ENCODE measurements at regions not wholly inside any gene's neighbourhood (a gene's known extent, or its start where the extent isn't known, plus 50 kb on each side); places are given as distances from the start of the nearest gene placed in this dataset.

DNA sequence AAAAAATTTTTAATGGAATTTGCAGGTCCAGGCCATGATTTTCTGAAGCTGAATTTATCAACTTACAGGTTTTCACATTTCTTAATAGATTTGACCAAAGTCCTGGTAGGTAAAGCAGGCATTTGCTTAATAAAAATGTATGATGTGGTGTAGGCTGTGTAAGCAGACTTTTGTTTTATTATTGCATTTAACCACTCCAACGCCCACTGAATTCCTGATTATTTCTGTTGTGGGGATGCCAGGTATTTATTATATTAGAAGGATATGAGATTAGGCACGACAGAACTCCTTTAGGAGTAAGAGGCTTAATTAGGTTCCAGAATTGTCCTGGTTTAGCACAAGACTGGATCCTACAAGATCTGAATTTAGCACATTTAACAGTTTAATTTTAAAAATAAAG is 111.1 kb downstream of the ADCYAP1 start:
- H4K91ac ChIP-seq (ENCODE audit: low read depth, low read length): no peak overlapping the region
- H3K79me2 ChIP-seq (ENCODE audit: control insufficient read depth, insufficient read depth, low read length, poor library complexity): peaks cover 2% of the 10 kb centered on the region
- H2BK5ac ChIP-seq (ENCODE audit: low read depth, low read length, poor library complexity): no peak overlapping the region
- H3K4me3 ChIP-seq (ENCODE audit: low read depth, low read length): no peak overlapping the region
- H2BK120ac ChIP-seq (ENCODE audit: insufficient read depth, low read length, poor library complexity): no peak overlapping the region
- peak overlapping the region; percentile 70 for H3K27ac ChIP-seq (ENCODE audit: low read depth, low read length)
- H2AK5ac ChIP-seq (ENCODE audit: low read length): no peak overlapping the region
- no peak overlapping the region for H3K14ac ChIP-seq (ENCODE audit: low read length)
- no peak overlapping the region for H2BK12ac ChIP-seq (ENCODE audit: low read length)
- no peak for DNase-seq
- peaks cover 17% of the 10 kb centered on the region for H3K79me1 ChIP-seq (ENCODE audit: low read length)
- no CpG with 5 or more reads among the region's 2 CpGs for WGBS (ENCODE audit: extremely low coverage, insufficient coverage, insufficient read length)
- H2AFZ ChIP-seq (ENCODE audit: insufficient read depth, low read length, poor library complexity): no peak overlapping the region
- H3K18ac ChIP-seq (ENCODE audit: low read length): no peak overlapping the region
- H3K27me3 ChIP-seq (ENCODE audit: insufficient read depth, low read length): no peaks in the 10 kb centered on the region
- H4K8ac ChIP-seq (ENCODE audit: low read depth, low read length): no peak overlapping the region
- H3K4me2 ChIP-seq (ENCODE audit: low read length): no peak overlapping the region
- H3K9me3 ChIP-seq (ENCODE audit: insufficient read depth, low read depth, low read length): no peaks in the 10 kb centered on the region
- no peak overlapping the region for H3K4ac ChIP-seq (ENCODE audit: low read depth, low read length)
- peaks cover 13 to 22% of the 10 kb centered on the region in 2 experiments for H3K4me1 ChIP-seq (ENCODE audit: control insufficient read depth in 1 of 2, insufficient read depth in 2 of 2, low read length in 2 of 2)
- H3K23ac ChIP-seq (ENCODE audit: low read length): no peak overlapping the region
- no peak overlapping the region for H4K12ac ChIP-seq (ENCODE audit: low read depth, low read length)
- H3K9ac ChIP-seq (ENCODE audit: low read length): no peak overlapping the region
- no peaks in the 10 kb centered on the region for H3K36me3 ChIP-seq (ENCODE audit: control insufficient read depth in 1 of 2, insufficient read depth in 2 of 2, low read length in 2 of 2)

DNA sequence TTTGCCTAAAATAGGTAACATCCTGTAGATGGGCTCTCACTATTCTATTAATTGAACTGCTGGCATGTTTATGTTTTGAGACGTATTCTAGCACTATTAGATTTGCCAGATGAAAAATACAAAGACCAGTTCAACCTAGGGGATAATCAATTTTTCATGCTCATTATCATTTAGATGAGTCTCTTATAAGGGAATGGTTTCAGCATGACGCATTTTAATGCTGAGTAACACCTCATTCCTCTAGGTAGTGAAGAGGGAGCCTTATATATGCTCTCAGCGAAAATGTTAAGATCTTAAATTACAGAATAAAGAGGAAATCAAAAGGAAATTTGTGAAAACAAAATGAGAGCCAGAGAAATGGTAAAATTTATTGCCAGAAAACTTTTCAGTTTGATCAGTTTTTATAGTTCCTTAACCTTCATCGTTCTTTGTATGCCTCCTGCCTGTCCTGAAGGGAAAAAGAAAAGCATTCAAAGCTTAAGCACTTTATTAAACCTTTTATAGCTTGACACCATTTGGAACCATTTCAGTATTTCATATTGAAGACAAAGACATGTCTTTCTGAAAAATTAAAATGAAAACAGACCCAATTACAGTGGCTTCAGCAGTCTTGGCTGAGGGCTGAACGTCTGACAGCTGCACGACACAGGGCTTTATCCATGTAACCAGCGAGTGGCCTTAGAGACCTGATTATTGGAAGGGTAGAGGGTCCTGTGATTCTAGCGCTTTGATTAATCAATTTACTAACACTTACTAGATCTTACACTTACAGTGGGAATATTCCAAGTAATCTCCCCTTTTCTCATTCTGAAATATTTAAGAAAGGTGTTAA is 112.8 kb downstream of the ADCYAP1 start:
- no peak overlapping the region for H3K4me2 ChIP-seq (ENCODE audit: low read length)
- no peak overlapping the region for H3K27ac ChIP-seq (ENCODE audit: low read depth, low read length)
- no peak overlapping the region for H4K8ac ChIP-seq (ENCODE audit: low read depth, low read length)
- H3K9ac ChIP-seq (ENCODE audit: low read length): no peak overlapping the region
- no peaks in the 10 kb centered on the region for H3K9me3 ChIP-seq (ENCODE audit: insufficient read depth, low read depth, low read length)
- H2AFZ ChIP-seq (ENCODE audit: insufficient read depth, low read length, poor library complexity): no peak overlapping the region
- H3K4me3 ChIP-seq (ENCODE audit: low read depth, low read length): no peak overlapping the region
- no peak overlapping the region for H2BK120ac ChIP-seq (ENCODE audit: insufficient read depth, low read length, poor library complexity)
- no peak for DNase-seq
- no peak overlapping the region for H3K4ac ChIP-seq (ENCODE audit: low read depth, low read length)
- peak overlapping the region; percentile 89 for H2BK5ac ChIP-seq (ENCODE audit: low read depth, low read length, poor library complexity)
- no peaks in the 10 kb centered on the region for H3K27me3 ChIP-seq (ENCODE audit: insufficient read depth, low read length)
- peak overlapping the region; percentile 83 for H3K14ac ChIP-seq (ENCODE audit: low read length)
- no peak overlapping the region for H4K12ac ChIP-seq (ENCODE audit: low read depth, low read length)
- H2BK12ac ChIP-seq (ENCODE audit: low read length): peak overlapping the region; percentile 73
- H3K79me2 ChIP-seq (ENCODE audit: control insufficient read depth, insufficient read depth, low read length, poor library complexity): peaks cover 2% of the 10 kb centered on the region
- H3K79me1 ChIP-seq (ENCODE audit: low read length): peaks cover 14% of the 10 kb centered on the region
- H3K4me1 ChIP-seq (ENCODE audit: control insufficient read depth in 1 of 2, insufficient read depth in 2 of 2, low read length in 2 of 2): peaks cover 13 to 22% of the 10 kb centered on the region in 2 experiments
- H3K36me3 ChIP-seq (ENCODE audit: control insufficient read depth in 1 of 2, insufficient read depth in 2 of 2, low read length in 2 of 2): no peaks in the 10 kb centered on the region
- H3K18ac ChIP-seq (ENCODE audit: low read length): no peak overlapping the region
- H3K23ac ChIP-seq (ENCODE audit: low read length): no peak overlapping the region
- no CpG with 5 or more reads among the region's 8 CpGs for WGBS (ENCODE audit: extremely low coverage, insufficient coverage, insufficient read length)
- no peak overlapping the region for H2AK5ac ChIP-seq (ENCODE audit: low read length)
- H4K91ac ChIP-seq (ENCODE audit: low read depth, low read length): peak overlapping the region; percentile 40

DNA sequence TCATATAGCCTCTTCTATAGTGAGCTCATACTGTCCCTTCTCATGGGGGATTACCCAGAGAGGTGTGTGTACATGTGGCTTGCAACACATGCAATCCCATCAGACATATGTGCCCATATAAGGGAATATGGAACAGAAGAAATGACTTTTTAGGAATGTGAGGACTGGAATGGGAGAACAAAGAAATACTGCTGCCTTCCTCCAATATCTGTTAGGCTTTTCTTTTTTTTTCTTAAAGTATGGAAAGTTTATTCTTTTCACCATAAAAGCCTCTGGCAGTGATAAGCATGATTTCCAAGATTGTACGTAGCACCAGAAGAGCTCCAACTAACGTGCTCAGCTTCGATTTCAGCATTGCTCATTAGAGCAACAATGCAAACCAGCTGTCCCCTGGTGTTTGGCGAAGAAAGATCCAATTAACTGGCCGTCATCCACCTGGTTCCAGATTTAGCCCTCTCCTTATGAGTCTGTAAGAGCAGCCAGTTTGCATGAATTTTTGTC is 113.6 kb downstream of the ADCYAP1 start:
- WGBS (ENCODE audit: extremely low coverage, insufficient coverage, insufficient read length): no CpG with 5 or more reads among the region's 5 CpGs

DNA sequence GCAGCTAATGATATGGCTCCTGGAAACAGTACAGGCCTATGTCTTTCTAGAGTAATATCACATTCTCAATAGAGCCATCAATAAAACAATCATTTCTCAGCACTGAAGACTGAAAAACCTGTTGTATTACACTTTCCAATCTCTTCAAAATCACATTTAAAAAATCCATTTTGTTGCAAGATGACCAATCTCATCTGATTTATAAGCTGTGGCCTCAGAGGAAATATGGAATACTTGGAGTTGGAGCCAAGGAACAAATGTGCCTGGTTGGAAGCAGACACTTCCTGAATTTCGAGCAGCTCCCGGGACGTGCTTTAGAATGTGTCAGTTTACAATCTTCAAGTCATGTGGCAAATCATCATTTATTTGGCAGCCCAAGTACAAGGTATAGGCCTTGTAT is 114.5 kb downstream of the ADCYAP1 start:
- no peak overlapping the region for H3K9ac ChIP-seq (ENCODE audit: low read length)
- no peak overlapping the region for H3K4ac ChIP-seq (ENCODE audit: low read depth, low read length)
- H3K4me1 ChIP-seq (ENCODE audit: control insufficient read depth in 1 of 2, insufficient read depth in 2 of 2, low read length in 2 of 2): peaks cover 9 to 13% of the 10 kb centered on the region in 2 experiments
- H4K91ac ChIP-seq (ENCODE audit: low read depth, low read length): no peak overlapping the region
- H3K23ac ChIP-seq (ENCODE audit: low read length): no peak overlapping the region
- no peak overlapping the region for H2BK120ac ChIP-seq (ENCODE audit: insufficient read depth, low read length, poor library complexity)
- no peaks in the 10 kb centered on the region for H3K9me3 ChIP-seq (ENCODE audit: insufficient read depth, low read depth, low read length)
- no peak overlapping the region for H3K4me3 ChIP-seq (ENCODE audit: low read depth, low read length)
- peak overlapping the region; percentile 59 for H2BK12ac ChIP-seq (ENCODE audit: low read length)
- H3K14ac ChIP-seq (ENCODE audit: low read length): no peak overlapping the region
- H3K36me3 ChIP-seq (ENCODE audit: control insufficient read depth in 1 of 2, insufficient read depth in 2 of 2, low read length in 2 of 2): no peaks in the 10 kb centered on the region
- H2BK5ac ChIP-seq (ENCODE audit: low read depth, low read length, poor library complexity): no peak overlapping the region
- H3K18ac ChIP-seq (ENCODE audit: low read length): no peak overlapping the region
- H2AK5ac ChIP-seq (ENCODE audit: low read length): no peak overlapping the region
- no CpG with 5 or more reads among the region's 3 CpGs for WGBS (ENCODE audit: extremely low coverage, insufficient coverage, insufficient read length)
- no peak overlapping the region for H4K12ac ChIP-seq (ENCODE audit: low read depth, low read length)
- no peaks in the 10 kb centered on the region for H3K27me3 ChIP-seq (ENCODE audit: insufficient read depth, low read length)
- no peak overlapping the region for H2AFZ ChIP-seq (ENCODE audit: insufficient read depth, low read length, poor library complexity)
- DNase-seq: no peak
- no peak overlapping the region for H3K27ac ChIP-seq (ENCODE audit: low read depth, low read length)
- peaks cover 13% of the 10 kb centered on the region for H3K79me1 ChIP-seq (ENCODE audit: low read length)
- no peak overlapping the region for H4K8ac ChIP-seq (ENCODE audit: low read depth, low read length)
- peaks cover 2% of the 10 kb centered on the region for H3K79me2 ChIP-seq (ENCODE audit: control insufficient read depth, insufficient read depth, low read length, poor library complexity)
- H3K4me2 ChIP-seq (ENCODE audit: low read length): no peak overlapping the region

More for the DNA sequence above, 113.6 kb downstream of the ADCYAP1 start:
- Histone ChIP-seq H3K4me2 (ENCODE audit: low read length) (no peak overlapping the region), H3K79me2 (ENCODE audit: control insufficient read depth, insufficient read depth, low read length, poor library complexity) (peaks cover 2% of the 10 kb centered on the region), H3K36me3 (ENCODE audit: control insufficient read depth in 1 of 2, insufficient read depth in 2 of 2, low read length in 2 of 2) (no peaks in the 10 kb centered on the region), H2BK120ac (ENCODE audit: insufficient read depth, low read length, poor library complexity) (peak overlapping the region; percentile 72), H2BK12ac (ENCODE audit: low read length) (peak overlapping the region; percentile 65), H4K12ac (ENCODE audit: low read depth, low read length) (peak overlapping the region; percentile 51), H3K14ac (ENCODE audit: low read length) (peak overlapping the region; percentile 32), H3K9ac (ENCODE audit: low read length) (no peak overlapping the region), H2AK5ac (ENCODE audit: low read length) (no peak overlapping the region), H3K4ac (ENCODE audit: low read depth, low read length) (peak overlapping the region; percentile 87), H4K8ac (ENCODE audit: low read depth, low read length) (peak overlapping the region; percentile 48), H2BK5ac (ENCODE audit: low read depth, low read length, poor library complexity) (peak overlapping the region; percentile 52), H3K9me3 (ENCODE audit: insufficient read depth, low read depth, low read length) (no peaks in the 10 kb centered on the region), H3K23ac (ENCODE audit: low read length) (no peak overlapping the region), H3K18ac (ENCODE audit: low read length) (peak overlapping the region; percentile 56), H2AFZ (ENCODE audit: insufficient read depth, low read length, poor library complexity) (no peak overlapping the region), H3K4me3 (ENCODE audit: low read depth, low read length) (no peak overlapping the region), H4K91ac (ENCODE audit: low read depth, low read length) (peak overlapping the region; percentile 66), H3K27me3 (ENCODE audit: insufficient read depth, low read length) (no peaks in the 10 kb centered on the region), H3K27ac (ENCODE audit: low read depth, low read length) (peak overlapping the region; percentile 32), H3K4me1 (ENCODE audit: control insufficient read depth in 1 of 2, insufficient read depth in 2 of 2, low read length in 2 of 2) (peaks cover 12 to 19% of the 10 kb centered on the region in 2 experiments), H3K79me1 (ENCODE audit: low read length) (peaks cover 14% of the 10 kb centered on the region)
- no peak for DNase-seq

All from trophoblast cell (in vitro differentiated cells and primary cell).